ENCODE measurements at regions not wholly inside any gene's neighbourhood (a gene's known extent, or its start where the extent isn't known, plus 50 kb on each side); places are given as distances from the start of the nearest gene placed in this dataset.
A peak's percentile ranks its signal among the peaks of the same experiment; 100 is the strongest.

DNA sequence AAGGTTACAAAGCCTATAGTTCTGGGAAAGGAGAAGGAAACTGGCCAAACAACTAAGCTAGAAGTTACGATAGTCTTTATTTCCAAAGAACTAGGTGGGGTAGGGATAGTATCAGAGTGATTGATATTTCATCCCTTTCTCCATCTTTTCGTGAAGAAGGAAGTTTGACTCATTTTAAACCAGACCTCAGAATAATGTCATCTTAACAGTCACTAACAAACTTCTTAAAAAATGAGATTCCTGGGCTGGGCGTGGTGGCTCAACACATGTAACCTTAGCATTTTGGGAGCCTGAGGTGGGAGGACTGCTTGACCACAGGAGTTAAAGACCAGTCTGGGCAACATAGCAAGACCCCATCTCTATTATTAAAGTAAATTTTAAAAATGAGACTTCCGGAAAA lies 69.4 kb downstream of the ARL4A start:
- DNase-seq (ENCODE audit: low read depth): no peak
- TF ChIP-seq, protein P1, sequence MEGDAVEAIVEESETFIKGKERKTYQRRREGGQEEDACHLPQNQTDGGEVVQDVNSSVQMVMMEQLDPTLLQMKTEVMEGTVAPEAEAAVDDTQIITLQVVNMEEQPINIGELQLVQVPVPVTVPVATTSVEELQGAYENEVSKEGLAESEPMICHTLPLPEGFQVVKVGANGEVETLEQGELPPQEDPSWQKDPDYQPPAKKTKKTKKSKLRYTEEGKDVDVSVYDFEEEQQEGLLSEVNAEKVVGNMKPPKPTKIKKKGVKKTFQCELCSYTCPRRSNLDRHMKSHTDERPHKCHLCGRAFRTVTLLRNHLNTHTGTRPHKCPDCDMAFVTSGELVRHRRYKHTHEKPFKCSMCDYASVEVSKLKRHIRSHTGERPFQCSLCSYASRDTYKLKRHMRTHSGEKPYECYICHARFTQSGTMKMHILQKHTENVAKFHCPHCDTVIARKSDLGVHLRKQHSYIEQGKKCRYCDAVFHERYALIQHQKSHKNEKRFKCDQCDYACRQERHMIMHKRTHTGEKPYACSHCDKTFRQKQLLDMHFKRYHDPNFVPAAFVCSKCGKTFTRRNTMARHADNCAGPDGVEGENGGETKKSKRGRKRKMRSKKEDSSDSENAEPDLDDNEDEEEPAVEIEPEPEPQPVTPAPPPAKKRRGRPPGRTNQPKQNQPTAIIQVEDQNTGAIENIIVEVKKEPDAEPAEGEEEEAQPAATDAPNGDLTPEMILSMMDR (IDR thresholded peaks at IDR 0.05; ENCODE audit: low read length, missing control alignments): no peak
- H3K4me3 ChIP-seq (replicated peaks; ENCODE audit: low read depth, low read length): no peak overlapping the region

DNA sequence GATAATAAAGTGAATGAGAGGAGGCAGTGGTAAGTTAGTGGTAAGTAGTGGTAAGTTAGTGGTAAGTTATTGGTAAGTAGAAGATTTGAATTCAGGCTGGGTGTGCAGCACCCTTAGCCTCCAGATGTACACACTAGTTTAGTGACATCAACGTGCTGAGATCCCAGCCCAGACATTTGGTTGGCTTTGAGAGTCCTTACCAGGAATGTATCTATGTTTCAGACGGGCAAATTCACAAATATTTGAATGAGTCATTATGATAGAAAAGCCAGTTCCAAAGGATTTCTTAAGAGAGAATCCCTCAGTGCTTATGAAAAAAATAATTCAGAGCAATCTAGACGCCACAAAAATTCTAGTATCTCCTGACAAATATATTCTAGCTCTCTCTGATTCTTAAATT lies 70.0 kb downstream of the ARL4A start:
- no peak overlapping the region for H3K4me3 ChIP-seq (replicated peaks; ENCODE audit: low read depth, low read length)
- peak; percentile 90 for DNase-seq (ENCODE audit: low read depth)
- TF ChIP-seq, protein P1 (IDR thresholded peaks at IDR 0.05; ENCODE audit: low read length, missing control alignments): no peak

DNA sequence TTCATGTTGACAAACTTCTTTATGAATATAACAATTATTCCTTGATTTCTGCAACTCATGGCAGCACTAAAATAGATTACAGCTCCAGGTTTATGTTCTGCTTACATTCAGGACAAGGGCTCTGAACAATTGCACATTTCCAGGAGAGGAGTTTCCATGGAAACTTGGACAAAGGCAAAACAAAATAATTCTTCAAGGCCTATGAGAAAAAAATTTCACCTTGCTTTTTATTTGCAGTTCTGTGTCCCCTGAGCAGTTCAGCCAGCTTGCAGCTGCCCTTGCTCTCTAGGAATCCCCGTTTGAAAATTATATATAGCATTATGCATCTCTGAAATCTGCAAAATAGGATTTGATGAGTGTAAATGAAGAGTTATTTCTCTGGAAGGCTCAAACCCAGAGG lies 71.7 kb downstream of the ARL4A start:
- no peak overlapping the region for H3K4me3 ChIP-seq (replicated peaks; ENCODE audit: low read depth, low read length)
- TF ChIP-seq, protein P1 (IDR thresholded peaks at IDR 0.05; ENCODE audit: low read length, missing control alignments): no peak
- DNase-seq (ENCODE audit: low read depth): peak; percentile 69

DNA sequence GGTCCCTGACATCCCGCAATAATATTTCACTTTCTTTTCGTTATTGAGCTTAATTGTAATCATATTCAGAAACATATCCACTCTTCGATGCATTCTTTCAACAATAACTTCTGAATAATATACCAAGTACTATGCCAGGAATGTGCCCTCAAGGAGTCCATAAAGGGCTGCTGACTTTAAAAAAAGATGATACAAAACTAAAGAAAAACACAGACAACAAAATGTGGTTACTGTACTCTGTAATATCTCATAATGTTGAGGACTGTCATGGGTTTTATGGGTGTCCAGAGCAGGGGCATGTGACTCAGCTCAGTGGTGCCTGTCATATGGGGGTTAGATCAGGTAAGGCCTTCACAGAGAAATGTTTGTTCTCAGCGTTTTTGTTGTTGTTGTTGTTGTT lies 73.7 kb downstream of the ARL4A start:
- TF ChIP-seq, protein P1 (IDR thresholded peaks at IDR 0.05; ENCODE audit: low read length, missing control alignments): no peak
- DNase-seq (ENCODE audit: low read depth): no peak
- H3K4me3 ChIP-seq (replicated peaks; ENCODE audit: low read depth, low read length): no peak overlapping the region

DNA sequence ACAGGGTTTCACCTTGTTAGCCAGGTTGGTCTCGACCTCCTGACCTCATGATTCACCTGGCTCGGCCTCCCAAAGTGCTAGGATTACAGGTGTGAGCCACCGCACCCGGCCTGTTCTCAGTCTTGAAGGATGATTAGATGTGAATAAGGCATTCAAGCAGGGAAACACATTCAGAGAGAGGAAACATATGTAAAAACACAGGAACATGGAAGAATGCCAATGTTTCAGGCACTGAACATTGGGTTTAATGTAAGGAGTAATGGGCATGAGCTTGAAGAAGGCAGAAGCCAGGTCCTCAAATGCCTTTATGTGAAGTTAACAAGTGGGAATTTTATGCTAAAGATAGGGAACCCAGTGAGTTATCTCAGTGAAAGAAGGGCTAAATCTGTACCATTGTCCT lies 74.3 kb downstream of the ARL4A start:
- no peak overlapping the region for H3K4me3 ChIP-seq (replicated peaks; ENCODE audit: low read depth, low read length)
- TF ChIP-seq, protein P1 (IDR thresholded peaks at IDR 0.05; ENCODE audit: low read length, missing control alignments): no peak
- no peak for DNase-seq (ENCODE audit: low read depth)

DNA sequence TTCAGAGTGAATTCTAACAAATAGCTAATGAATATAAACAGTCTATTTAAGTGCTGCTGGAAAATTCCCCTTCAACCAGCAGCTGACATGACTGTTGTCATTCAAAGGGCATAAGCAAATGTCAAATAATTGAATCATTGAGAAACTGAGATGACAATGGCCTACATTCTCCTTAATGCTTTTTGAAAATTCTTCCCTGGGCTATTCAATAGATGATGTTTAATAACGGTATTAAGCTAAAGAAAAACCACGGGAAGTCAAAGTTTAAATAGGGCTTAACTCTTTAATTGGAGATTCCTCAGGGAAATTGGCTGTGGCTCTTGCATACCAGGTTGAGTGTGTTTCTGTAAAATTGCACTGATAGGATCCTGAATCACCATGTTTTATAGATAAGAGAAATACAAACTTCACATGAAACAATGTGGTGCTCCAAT lies 77.0 kb downstream of the ARL4A start:
- peak; percentile 18 for DNase-seq (ENCODE audit: low read depth)
- no peak overlapping the region for H3K4me3 ChIP-seq (replicated peaks; ENCODE audit: low read depth, low read length)

More for the DNA sequence above, 77.0 kb downstream of the ARL4A start:
- TF ChIP-seq, protein P1 (IDR thresholded peaks at IDR 0.05; ENCODE audit: low read length, missing control alignments): no peak
